HG02840 (cell line): ENCODE measurements at regions not wholly inside any gene's neighbourhood (a gene's known extent, or its start where the extent isn't known, plus 50 kb on each side); places are given as distances from the start of the nearest gene placed in this dataset.
A peak's percentile ranks its signal among the peaks of the same experiment; 100 is the strongest.

ENCODE experiments used
- ATAC-seq: cut with Tn5 transposase; IDR thresholded peaks from one replicate; pipeline ENCODE4 v1.9.1; 2021; ENCODE audit warnings: mild to moderate bottlenecking, moderate library complexity, moderate number of reproducible peaks; ENCODE audit not compliant: unreplicated experiment, low FRiP score

DNA sequence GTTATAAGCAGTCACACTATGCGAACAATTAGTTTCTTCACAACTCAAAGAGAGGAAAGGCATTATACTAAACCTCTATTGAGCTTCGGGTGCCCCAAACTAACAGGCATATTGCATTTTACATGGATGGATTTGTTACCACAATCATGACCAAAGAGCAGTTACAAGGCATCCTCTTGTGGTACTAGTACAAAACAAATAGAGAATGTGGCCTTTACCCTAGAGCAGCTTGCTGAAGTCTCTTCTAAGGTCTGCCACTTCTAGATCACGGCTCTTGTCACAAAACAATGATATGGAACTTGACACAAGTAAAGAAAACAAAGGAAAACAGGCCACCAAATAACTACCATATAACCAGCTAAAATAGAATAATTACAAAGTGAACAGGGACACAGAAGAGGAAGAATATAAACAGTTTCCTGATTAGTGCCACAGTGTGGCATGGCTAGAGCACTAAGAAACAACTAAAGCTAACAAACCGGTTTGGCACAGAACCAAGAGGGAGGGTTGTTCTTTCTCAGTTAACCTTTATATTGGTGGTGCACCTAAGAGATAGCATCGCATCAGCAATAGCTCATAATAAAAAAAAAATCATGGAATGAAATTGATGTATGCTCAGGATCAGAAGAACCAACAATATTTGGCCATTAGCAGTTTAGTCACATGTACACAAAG lies 209.7 kb upstream of the ATP2B1 start:
- no peak for ATAC-seq

DNA sequence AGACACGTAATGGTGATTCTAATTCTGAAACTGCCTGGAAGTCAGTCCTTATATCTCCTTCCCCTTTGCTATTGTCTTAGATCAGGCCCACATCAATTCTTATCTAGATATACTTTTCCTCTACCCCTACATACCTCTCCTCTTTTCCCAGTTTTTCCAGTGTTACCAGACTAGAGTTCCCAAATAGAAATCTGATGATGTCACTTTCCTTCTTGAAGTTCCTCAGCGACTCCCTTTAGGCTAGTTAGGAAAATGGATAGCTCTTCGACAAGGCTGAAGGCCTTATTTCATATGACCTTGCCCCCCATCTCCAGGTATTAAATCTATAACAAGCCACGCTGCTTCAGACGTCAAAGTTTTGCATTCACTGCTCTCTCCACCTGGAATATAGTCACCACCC lies 201.1 kb upstream of the ATP2B1 start:
- ATAC-seq = no peak

DNA sequence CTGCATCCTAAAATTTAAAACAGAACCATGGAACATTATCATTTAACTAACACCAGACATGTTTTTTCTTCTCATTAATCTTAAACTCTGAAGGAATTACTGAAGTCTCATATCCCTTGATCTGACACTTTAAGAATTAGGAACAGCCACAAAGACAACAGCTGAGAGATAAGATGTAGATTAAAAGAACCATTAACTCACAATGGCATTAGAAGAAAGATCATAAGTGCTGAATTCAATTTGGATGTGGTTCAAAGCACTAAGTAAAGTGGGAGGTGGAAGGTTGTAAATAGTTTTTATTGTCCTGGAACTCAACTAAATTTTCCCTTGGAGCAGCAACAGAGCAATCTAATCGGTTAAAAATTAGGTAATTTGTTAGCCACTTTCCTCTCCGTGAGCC lies 199.0 kb upstream of the ATP2B1 start:
- no peak for ATAC-seq

DNA sequence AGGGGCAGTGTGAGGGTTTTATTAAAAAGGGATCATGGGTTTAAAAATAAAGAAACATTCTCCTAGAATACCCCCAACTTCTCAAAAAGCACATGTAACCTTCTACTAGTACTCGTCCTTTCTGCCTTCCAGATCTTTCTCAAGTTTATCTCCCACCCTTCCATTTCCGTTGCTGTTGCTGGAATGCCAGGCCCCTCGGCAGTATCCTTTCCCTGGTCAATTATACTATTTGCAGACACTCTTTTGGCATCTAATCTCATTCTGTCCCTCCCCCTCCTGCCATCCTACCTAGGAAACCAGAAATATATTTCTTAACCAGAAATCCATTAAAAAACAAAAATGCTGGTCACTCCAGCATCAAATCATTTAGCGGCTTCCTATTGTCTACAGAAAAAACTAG lies 198.2 kb upstream of the ATP2B1 start:
- ATAC-seq = no peak

DNA sequence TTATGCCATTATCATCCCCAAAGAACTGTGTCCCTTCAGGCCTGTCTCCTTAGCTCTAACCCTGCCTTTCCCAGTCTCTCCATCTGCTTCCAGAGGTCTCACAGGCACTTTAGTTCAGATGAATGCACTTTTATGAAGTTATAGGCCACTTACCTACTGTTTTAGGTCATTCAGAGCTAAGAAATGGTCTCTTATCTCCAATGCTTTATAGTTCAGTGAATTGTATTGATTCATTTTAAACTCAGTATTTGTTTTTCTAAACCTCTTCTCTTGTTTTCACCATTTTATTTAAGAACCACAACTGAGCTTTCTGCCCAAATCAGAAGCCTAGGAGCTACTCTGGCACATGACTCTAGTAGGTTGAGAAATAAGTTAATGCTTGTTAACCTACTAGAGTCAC lies 197.5 kb upstream of the ATP2B1 start:
- no peak for ATAC-seq

DNA sequence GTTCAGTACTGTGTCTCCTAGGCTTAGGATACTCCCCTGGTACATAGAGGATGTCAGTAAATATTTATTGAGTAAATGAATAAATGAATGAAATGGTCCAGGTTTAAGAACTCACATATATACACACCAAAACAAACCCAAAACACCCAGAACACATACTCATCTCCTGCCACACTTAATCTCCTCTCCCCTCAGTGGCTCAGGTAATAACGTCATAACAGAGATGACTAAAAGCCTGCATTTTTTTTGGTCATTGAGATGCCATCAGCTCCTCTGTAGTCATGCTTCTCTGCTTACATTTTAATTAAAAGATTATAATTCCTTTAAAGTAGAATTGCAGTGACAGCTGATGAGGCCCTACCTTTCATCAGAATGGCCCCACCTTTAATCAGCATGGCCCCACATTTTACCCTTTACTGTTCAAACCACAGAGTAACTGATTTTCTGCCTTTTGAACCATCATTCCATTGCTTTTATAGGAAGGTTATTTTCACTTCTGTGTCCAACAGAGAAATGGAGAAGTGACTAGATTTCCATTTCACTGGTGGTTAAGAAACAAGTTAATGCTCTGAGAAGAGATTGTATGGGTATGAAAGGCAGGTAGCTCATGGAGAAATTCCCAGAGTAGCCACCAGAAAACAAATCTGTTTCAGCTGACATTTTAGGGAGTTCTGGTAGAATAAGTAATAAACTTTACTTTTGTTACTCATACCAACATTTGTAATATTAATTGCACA lies 193.4 kb upstream of the ATP2B1 start:
- no peak for ATAC-seq

DNA sequence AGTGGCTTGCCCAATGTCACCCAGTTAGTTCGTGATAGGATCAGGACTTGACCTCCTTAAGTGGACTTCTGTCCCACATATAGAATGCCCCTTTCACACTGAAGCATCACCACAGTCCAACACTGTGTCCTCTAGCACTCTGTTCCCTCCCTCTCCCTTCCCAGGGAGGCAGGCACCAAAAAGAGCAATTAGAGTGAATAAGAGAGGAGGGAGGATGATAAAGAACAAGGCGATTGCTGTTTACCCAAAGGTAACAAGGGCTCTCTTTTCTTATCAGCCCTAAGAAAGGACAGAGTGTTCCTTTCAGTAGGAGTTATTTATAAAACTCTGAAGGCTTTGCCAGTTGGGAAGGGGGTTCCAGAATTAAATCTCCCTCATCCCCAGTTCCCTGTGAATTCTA lies 192.7 kb upstream of the ATP2B1 start:
- ATAC-seq = no peak

DNA sequence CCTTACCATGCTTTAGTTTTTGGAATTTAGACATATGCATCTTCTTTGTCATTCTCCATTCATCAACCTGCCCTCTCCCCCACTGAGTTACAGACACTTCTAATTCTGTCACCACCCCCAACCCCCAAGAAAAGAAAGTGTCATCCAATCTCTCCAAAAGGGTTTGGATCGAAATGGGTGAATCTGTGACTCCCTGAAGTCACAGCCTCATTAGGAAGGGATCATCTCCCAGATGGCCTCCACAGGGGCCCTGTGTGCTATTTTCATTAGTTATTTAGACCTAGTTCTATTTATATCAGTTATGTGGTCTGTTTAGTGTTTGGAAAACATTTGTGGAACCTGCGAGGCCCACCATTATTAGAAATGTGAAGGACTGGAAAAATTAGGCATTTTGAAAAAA lies 191.0 kb upstream of the ATP2B1 start:
- ATAC-seq = no peak

DNA sequence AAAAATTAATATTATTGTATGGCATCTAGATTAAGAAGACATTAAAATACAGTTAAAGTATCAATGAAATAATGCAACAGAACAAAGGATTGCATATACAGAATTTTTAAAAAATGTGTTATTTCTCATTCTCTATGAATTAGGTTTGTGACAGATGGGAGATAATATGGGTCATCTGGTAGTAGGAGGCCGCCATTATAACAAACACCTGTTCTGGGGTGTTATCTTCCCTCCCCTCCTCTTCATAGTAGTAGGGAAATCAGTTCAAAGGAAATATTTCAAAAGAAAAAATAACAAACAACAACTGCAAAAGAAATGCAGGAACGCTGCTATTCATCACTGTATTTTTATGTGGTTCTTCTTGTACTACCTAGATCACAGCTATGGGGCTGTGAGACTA lies 187.0 kb upstream of the ATP2B1 start:
- ATAC-seq = no peak

DNA sequence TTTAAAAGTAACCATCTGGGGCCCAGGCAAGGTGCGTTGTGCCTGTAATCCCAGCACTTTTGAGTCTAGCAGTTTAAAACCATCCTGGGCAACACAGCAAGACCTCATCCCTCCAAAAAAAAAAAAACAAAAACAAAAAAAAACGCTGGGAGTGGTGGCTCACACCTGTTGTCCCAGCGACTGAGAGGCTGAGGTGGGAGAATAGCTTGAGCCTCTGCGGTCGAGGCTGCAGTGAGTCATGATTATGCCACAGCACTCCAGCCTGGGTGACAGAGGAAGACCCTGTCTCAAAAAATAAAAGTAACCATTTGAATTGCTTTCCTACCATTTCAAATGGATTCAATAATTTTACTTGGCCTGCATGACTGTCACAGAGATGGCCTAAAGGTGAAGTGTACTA lies 186.5 kb upstream of the ATP2B1 start:
- no peak for ATAC-seq

DNA sequence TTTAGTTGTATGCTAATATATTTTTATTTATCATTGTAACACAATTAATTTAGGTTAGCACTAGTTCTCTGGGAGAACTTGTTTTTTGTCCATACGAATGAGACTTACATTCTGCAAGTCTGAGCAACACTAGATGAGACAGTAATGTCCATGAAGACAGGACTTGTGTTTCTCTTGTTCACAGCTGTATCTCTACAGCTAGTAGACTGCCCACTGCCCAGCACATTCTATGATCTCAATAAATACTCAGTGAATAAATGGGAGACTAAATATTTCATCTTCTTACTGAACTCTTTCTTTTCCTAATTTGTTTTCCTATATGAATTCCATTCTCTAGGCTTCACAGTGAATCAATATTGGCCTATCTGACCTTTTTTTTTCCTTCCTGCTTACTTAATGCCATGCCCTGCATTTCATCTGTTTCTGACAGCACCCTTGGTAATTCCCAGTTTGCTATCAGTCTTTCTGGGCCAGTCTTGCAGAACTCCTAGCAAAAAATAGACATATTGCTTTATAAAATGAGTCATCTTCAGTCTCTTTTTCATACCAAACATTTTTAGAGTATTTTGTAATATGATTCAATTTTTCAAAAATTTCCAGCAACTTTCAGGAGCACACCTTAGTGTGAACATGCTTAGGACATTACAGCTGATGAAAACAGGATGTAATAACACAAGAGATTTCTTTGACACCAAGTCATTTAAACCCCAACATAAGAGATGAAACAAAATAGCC lies 185.5 kb upstream of the ATP2B1 start:
- ATAC-seq = no peak

DNA sequence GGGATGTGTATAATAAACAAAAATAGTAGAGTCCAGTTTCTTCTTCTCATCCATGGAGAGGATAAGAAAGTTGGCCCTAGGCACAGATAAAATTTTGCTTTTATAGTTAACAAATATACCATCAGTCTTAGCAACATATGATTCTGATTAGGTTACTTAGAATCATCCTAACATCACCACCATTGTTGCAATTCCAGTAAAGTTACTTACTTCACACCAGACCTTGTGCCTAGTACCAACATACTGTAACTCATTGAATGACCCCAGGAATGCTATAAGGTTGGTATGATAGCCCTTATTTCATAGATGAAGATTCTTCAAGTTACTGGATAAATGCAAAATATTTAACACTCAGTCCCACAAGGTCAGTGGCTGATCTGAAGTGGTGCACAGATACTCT lies 183.8 kb upstream of the ATP2B1 start:
- ATAC-seq = no peak

DNA sequence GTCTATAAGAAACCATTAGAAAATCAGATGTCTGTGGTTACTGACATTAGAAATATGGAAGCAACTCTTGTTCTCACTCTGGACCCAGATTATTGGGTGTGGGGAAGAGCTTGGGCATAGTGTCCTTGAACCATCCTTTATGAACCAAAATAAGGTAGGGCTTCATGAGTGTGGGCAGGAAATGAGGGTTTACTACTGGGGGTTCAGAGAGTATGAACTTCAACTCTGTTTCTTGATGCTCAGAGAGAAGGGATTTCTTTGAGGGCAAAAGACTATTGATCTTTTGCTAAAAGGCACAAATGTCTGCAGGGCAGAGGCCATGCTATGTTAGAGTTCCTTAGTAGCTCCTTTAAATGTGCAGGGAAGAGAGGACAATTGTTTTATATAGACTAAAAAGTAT lies 183.3 kb upstream of the ATP2B1 start:
- no peak for ATAC-seq

DNA sequence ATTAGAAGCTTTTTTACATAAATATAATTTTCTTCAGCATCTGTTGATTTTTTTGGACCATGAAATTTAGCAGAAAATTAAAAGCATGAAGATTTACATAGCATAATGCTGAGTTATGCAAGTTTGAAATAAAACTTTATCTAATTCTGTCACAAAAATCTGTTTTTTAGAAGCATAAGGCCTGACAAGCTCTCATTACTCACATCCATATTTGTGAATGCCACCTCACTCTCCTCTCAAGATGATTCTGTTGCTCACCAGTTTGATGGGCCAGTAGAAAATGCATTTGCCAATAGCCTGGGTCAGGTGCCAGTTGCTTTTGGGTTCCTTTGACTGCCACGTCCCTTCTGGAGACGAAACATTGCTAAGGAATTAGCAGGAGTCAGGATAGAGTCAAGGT lies 181.5 kb upstream of the ATP2B1 start:
- no peak for ATAC-seq

DNA sequence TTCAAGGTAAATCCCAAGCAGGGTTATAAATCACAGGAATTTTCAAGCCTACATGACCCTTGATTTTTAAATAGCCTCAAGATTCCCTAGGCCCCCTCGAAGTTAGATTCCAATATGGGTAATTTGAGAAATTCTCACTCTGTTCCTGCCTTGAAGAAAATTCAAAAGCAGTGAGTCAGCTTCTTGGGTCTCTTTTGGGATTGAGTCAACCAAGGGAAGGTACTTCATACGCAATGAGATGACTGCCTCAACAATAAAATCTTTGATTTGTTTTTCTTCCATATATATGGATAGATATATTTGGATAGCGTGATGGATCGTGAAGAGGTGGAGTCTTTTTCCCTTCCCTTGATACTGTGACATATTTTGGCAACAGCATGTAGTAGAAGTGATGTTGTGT lies 180.4 kb upstream of the ATP2B1 start:
- no peak for ATAC-seq

DNA sequence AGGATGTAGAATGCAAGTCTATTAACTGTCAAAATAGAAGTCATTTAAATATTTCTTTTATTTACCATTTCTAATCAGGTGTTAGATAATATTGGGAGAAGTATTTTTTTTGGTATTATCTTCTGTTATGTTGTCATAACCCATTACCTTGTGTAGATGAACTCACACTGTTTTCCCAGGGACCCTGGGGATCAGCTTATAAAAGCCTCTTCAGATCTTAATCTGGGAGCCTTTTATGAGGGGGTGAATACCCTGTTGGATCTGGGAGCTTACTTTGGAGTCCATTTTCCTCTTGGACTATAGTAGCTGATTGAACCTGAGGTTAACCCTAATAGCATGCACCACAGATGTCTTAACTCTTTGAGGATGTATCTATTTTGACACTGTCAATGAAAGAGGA lies 176.3 kb upstream of the ATP2B1 start:
- ATAC-seq = no peak

DNA sequence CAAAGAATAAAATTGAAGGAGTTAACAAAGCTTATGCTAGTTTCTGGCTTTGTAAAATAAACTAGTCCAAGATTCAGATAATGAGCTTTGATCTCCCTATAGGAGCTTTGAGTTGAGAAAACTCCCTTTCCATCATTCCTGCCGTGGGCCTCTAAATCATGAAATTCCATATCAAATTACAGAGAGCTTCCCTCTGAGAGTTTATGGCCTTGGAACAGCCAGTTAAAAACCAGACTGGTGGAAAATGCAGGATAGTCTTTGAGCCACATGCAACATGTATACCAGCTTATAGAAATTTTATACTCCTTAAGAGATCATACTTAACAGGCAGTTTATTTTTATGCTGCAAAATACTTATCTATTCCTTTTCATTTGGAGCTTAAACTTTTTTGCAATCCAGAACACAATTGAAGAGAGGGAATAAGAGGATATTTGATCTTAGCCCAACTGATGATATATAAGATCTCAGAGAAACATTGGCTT lies 175.8 kb upstream of the ATP2B1 start:
- ATAC-seq = no peak

DNA sequence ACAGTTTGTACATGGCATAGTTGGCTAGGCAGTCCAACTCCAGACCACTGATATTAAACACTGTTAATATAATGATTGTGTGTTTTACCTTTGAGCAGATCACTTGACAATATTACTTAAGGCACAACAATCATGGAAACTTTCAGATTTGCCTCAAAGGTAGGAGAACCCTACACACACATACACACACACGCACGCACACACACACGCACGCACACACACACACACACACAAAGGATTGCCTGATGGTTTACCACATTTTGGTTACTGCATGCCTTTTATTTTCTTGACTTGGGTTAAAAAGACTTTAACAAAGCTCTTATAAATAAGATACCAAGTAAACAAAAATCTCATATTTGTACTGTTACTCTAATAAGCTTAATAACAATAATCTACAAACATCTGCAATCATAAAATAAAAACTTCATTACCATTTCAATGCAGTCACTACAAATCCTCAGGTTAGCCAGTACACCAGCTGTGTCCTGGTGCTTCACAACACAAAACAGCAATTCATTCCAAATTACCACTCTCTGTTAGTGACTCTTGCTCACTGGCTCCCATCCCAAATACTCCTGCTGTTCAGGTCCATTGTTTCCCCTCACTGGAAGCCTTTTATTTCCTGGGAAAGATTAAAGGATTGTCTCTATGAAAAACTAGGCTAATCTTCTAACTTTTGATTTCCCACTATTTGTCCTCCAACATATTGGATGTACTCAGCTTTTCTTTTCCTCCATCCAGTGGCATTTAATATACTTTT lies 175.2 kb upstream of the ATP2B1 start:
- no peak for ATAC-seq

DNA sequence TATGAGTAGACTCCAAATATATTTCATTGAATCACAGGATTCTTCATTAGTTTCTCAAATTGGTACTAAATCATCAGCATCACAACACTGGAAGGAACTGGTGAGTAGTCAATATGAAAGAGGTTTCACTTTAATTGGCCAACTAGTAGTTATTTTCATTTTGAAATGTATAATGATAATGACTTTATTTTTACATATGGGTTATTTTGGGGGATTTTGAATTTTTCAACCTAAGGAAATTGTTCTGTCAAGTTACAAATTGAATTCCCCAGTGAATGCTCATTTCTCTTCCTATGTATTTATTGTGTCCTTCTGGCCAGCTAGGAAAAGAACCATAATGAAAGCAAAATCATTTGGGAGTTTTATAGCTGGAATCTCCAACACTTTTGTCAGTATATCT lies 174.2 kb upstream of the ATP2B1 start:
- no peak for ATAC-seq

DNA sequence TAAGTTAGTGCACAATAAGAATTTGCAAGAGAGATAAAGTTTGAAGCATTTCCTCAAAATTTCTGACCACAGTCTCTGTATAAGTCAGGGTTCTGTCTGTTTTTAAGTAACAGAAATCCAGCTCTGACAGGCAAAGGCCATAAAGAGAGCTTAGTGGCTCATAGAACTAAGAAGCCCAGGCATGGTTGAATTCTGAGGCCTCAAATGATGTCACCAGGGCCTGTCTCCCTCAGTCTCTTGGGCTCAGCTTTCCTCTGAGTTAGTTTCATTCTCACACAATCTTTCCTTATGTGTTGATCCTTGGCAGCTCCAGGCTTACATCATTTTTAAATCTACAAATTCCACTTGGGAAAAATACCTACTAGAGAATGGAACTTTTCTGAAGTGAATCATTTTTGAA lies 173.4 kb upstream of the ATP2B1 start:
- ATAC-seq = peak; percentile 40
